ENCODE measurements at regions not wholly inside any gene's neighbourhood (a gene's known extent, or its start where the extent isn't known, plus 50 kb on each side); places are given as distances from the start of the nearest gene placed in this dataset.

DNA sequence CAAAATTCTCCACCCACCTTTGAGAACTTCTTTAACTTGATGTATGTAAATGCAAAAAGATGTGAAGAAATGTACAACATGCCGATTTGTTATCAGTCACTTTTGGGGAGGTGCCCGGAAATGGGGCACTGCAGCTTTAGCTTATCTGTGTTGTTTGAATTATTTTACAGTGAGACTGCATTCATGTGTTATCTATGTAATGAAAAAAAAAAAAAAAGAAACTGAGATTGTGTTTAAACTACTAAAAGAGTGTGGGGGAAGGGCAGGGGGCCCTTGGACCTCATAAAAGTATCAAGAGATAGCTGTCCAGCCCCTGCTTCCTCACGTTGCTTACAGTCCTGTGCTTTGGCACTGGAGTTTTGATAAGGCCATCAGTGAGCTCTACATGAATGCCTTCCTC is 259.4 kb downstream of the STK31 start:
- POLR2A ChIA-PET = no interaction called here

GRCh38 chr7:23970193-23970592 is 260.2 kb downstream of the STK31 start:
- Mint-ChIP-seq H3K36me3 (no peaks in the 10 kb centered on the region), H3K27ac (no peak overlapping the region)
- CTCF ChIA-PET = no interaction called here

More for the DNA sequence above, 259.4 kb downstream of the STK31 start:
- no peak for DNase-seq
- Mint-ChIP-seq H3K27me3 (peaks cover 0 to 1% of the 10 kb centered on the region in 2 donors), H3K4me3 (no peak overlapping the region), H3K36me3 (no peaks in the 10 kb centered on the region), H3K4me1 (no peaks in the 10 kb centered on the region), H3K9me3 (peaks cover 0 to 3% (median 0%) of the 10 kb centered on the region in 5 donors), H3K27ac (no peak overlapping the region)
- Histone ChIP-seq H3K27me3 (ENCODE audit: insufficient read depth, low read length, poor library complexity, severe bottlenecking) (no peaks in the 10 kb centered on the region), H3K4me3 (ENCODE audit: low read length) (no peak overlapping the region), H3K4me1 (ENCODE audit: insufficient read depth, low read length) (no peaks in the 10 kb centered on the region), H3K9me3 (ENCODE audit: low read length) (no peaks in the 10 kb centered on the region), H3K27ac (ENCODE audit: low read depth, low read length) (no peak overlapping the region), H3K36me3 (ENCODE audit: insufficient read depth, low read length) (no peaks in the 10 kb centered on the region)
- CTCF ChIA-PET = no interaction called here

GRCh38 chr7:23971031-23971430 is 261.0 kb downstream of the STK31 start:
- ChIA-PET CTCF (no interaction called here), POLR2A (no interaction called here)
- no peak for DNase-seq
- H3K4me3 Mint-ChIP-seq = no peak overlapping the region
- peaks cover 0 to 3% (median 0%) of the 10 kb centered on the region in 5 donors for H3K9me3 Mint-ChIP-seq
- no peak overlapping the region for H3K27ac ChIP-seq (ENCODE audit: low read depth, low read length)
- no peaks in the 10 kb centered on the region for H3K27me3 ChIP-seq (ENCODE audit: insufficient read depth, low read length, poor library complexity, severe bottlenecking)
- H3K27ac Mint-ChIP-seq = no peak overlapping the region
- no peaks in the 10 kb centered on the region for H3K36me3 Mint-ChIP-seq
- no peak overlapping the region for H3K4me3 ChIP-seq (ENCODE audit: low read length)
- H3K27me3 Mint-ChIP-seq = no peaks in the 10 kb centered on the region
- no peaks in the 10 kb centered on the region for H3K4me1 ChIP-seq (ENCODE audit: insufficient read depth, low read length)
- no peaks in the 10 kb centered on the region for H3K9me3 ChIP-seq (ENCODE audit: low read length)
- no peaks in the 10 kb centered on the region for H3K4me1 Mint-ChIP-seq
- H3K36me3 ChIP-seq (ENCODE audit: insufficient read depth, low read length) = no peaks in the 10 kb centered on the region

More at GRCh38 chr7:23970193-23970592, 260.2 kb downstream of the STK31 start:
- no peak for DNase-seq
- Mint-ChIP-seq H3K4me1 (no peaks in the 10 kb centered on the region), H3K9me3 (peaks cover 0 to 3% (median 0%) of the 10 kb centered on the region in 5 donors), H3K27me3 (peaks cover 0 to 1% of the 10 kb centered on the region in 2 donors), H3K4me3 (no peak overlapping the region)
- Histone ChIP-seq H3K27me3 (ENCODE audit: insufficient read depth, low read length, poor library complexity, severe bottlenecking) (no peaks in the 10 kb centered on the region), H3K27ac (ENCODE audit: low read depth, low read length) (no peak overlapping the region), H3K36me3 (ENCODE audit: insufficient read depth, low read length) (no peaks in the 10 kb centered on the region), H3K4me1 (ENCODE audit: insufficient read depth, low read length) (no peaks in the 10 kb centered on the region), H3K4me3 (ENCODE audit: low read length) (no peak overlapping the region), H3K9me3 (ENCODE audit: low read length) (no peaks in the 10 kb centered on the region)
- POLR2A ChIA-PET = no interaction called here

DNA sequence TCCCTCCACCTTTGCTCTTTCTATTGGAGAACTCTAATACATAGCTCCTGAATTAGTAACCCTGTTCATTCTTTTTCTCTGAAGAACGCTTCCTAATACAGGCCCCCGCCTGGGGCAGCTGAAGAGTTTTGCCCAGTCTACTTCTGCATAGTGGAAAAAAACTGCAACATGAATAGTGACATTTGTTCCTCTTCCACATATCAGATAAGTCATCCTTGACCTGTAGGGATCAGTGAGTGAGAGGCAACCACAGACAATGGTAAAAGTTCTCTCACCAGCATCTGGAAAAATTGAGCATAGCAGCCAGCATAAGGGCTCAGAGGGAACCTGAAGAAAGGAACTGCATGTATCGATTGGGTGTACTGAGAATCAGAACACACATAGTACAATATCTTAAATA is 262.0 kb downstream of the STK31 start:
- no peak overlapping the region for H3K4me3 ChIP-seq (ENCODE audit: low read length)
- no peak for DNase-seq
- CTCF ChIA-PET = no interaction called here
- no peaks in the 10 kb centered on the region for H3K36me3 ChIP-seq (ENCODE audit: insufficient read depth, low read length)
- POLR2A ChIA-PET = no interaction called here
- Mint-ChIP-seq H3K4me1 (no peaks in the 10 kb centered on the region), H3K36me3 (no peaks in the 10 kb centered on the region), H3K27ac (no peak overlapping the region), H3K27me3 (no peaks in the 10 kb centered on the region), H3K9me3 (peaks cover 0 to 3% (median 0%) of the 10 kb centered on the region in 5 donors), H3K4me3 (no peak overlapping the region)
- H3K27ac ChIP-seq (ENCODE audit: low read depth, low read length) = no peak overlapping the region
- no peaks in the 10 kb centered on the region for H3K27me3 ChIP-seq (ENCODE audit: insufficient read depth, low read length, poor library complexity, severe bottlenecking)
- H3K9me3 ChIP-seq (ENCODE audit: low read length) = no peaks in the 10 kb centered on the region
- H3K4me1 ChIP-seq (ENCODE audit: insufficient read depth, low read length) = no peaks in the 10 kb centered on the region

- Mint-ChIP-seq H3K4me3 (no peak overlapping the region), H3K9me3 (peaks cover 0 to 2% (median 0%) of the 10 kb centered on the region in 5 donors)
Observed at GRCh38 chr7:23973264-23973663, 263.2 kb downstream of the STK31 start.

GRCh38 chr7:23980081-23980480 is 270.1 kb downstream of the STK31 start:
- no peak for DNase-seq
- Histone ChIP-seq H3K4me3 (ENCODE audit: low read length) (no peak overlapping the region), H3K36me3 (ENCODE audit: insufficient read depth, low read length) (no peaks in the 10 kb centered on the region), H3K9me3 (ENCODE audit: low read length) (no peaks in the 10 kb centered on the region), H3K4me1 (ENCODE audit: insufficient read depth, low read length) (no peaks in the 10 kb centered on the region), H3K27ac (ENCODE audit: low read depth, low read length) (no peak overlapping the region), H3K27me3 (ENCODE audit: insufficient read depth, low read length, poor library complexity, severe bottlenecking) (no peaks in the 10 kb centered on the region)
- Mint-ChIP-seq H3K9me3 (peaks cover 8 to 27% (median 18%) of the 10 kb centered on the region in 5 donors), H3K27ac (no peak overlapping the region), H3K4me3 (no peak overlapping the region), H3K27me3 (peaks cover 6 to 20% of the 10 kb centered on the region in 2 donors), H3K4me1 (no peaks in the 10 kb centered on the region), H3K36me3 (no peaks in the 10 kb centered on the region)
- ChIA-PET CTCF (no interaction called here), POLR2A (no interaction called here)

More at GRCh38 chr7:23973264-23973663, 263.2 kb downstream of the STK31 start:
- Mint-ChIP-seq H3K27ac (no peak overlapping the region), H3K36me3 (no peaks in the 10 kb centered on the region), H3K4me1 (no peaks in the 10 kb centered on the region), H3K27me3 (no peaks in the 10 kb centered on the region)
- no peaks in the 10 kb centered on the region for H3K4me1 ChIP-seq (ENCODE audit: insufficient read depth, low read length)
- H3K27me3 ChIP-seq (ENCODE audit: insufficient read depth, low read length, poor library complexity, severe bottlenecking) = no peaks in the 10 kb centered on the region
- ChIA-PET CTCF (no interaction called here), POLR2A (no interaction called here)
- no peaks in the 10 kb centered on the region for H3K9me3 ChIP-seq (ENCODE audit: low read length)
- H3K36me3 ChIP-seq (ENCODE audit: insufficient read depth, low read length) = no peaks in the 10 kb centered on the region
- DNase-seq = no peak
- no peak overlapping the region for H3K27ac ChIP-seq (ENCODE audit: low read depth, low read length)
- H3K4me3 ChIP-seq (ENCODE audit: low read length) = no peak overlapping the region

- no peak overlapping the region for H3K4me3 Mint-ChIP-seq
- Histone ChIP-seq H3K4me3 (ENCODE audit: low read length) (no peak overlapping the region), H3K36me3 (ENCODE audit: insufficient read depth, low read length) (no peaks in the 10 kb centered on the region), H3K27ac (ENCODE audit: low read depth, low read length) (no peak overlapping the region), H3K4me1 (ENCODE audit: insufficient read depth, low read length) (no peaks in the 10 kb centered on the region), H3K9me3 (ENCODE audit: low read length) (no peaks in the 10 kb centered on the region), H3K27me3 (ENCODE audit: insufficient read depth, low read length, poor library complexity, severe bottlenecking) (no peaks in the 10 kb centered on the region)
- H3K9me3 Mint-ChIP-seq = peaks cover 8 to 25% (median 18%) of the 10 kb centered on the region in 5 donors
- no peaks in the 10 kb centered on the region for H3K36me3 Mint-ChIP-seq
- CTCF ChIA-PET = no interaction called here
- DNase-seq = no peak
- H3K27me3 Mint-ChIP-seq = peaks cover 6 to 20% of the 10 kb centered on the region in 2 donors
- no peak overlapping the region for H3K27ac Mint-ChIP-seq
- no peaks in the 10 kb centered on the region for H3K4me1 Mint-ChIP-seq
- POLR2A ChIA-PET = no interaction called here
Observed at GRCh38 chr7:23981314-23981713, 271.3 kb downstream of the STK31 start.

GRCh38 chr7:23981758-23982157 is 271.7 kb downstream of the STK31 start:
- H3K27ac Mint-ChIP-seq = no peak overlapping the region
- POLR2A ChIA-PET = no interaction called here
- H3K36me3 Mint-ChIP-seq = no peaks in the 10 kb centered on the region
- no peaks in the 10 kb centered on the region for H3K27me3 ChIP-seq (ENCODE audit: insufficient read depth, low read length, poor library complexity, severe bottlenecking)
- no peaks in the 10 kb centered on the region for H3K9me3 ChIP-seq (ENCODE audit: low read length)
- peaks cover 8 to 25% (median 18%) of the 10 kb centered on the region in 5 donors for H3K9me3 Mint-ChIP-seq
- H3K36me3 ChIP-seq (ENCODE audit: insufficient read depth, low read length) = no peaks in the 10 kb centered on the region
- H3K27me3 Mint-ChIP-seq = peaks cover 6 to 20% of the 10 kb centered on the region in 2 donors
- DNase-seq = no peak
- no peak overlapping the region for H3K4me3 Mint-ChIP-seq
- CTCF ChIA-PET = no interaction called here
- H3K27ac ChIP-seq (ENCODE audit: low read depth, low read length) = no peak overlapping the region
- no peaks in the 10 kb centered on the region for H3K4me1 ChIP-seq (ENCODE audit: insufficient read depth, low read length)
- no peak overlapping the region for H3K4me3 ChIP-seq (ENCODE audit: low read length)
- no peaks in the 10 kb centered on the region for H3K4me1 Mint-ChIP-seq

DNA sequence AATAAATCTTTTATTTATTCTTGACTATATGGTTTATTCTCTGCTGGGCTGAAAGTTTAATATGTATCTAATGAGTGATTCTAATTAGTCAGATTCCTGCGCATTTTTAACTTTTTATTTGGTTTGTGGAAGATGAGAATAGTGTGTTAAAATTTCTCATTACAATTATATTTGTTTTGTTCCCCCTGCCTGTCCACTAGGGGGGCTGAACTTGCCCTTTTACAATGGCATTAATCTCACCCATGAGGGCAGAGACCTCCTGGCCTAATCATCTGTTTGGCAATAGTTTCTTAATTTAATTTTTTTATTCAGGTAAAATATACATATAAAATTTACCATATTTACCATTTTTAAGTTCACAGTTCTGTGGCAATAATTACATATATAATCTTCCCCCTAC is 278.5 kb upstream of the NPY start:
- H3K4me1 ChIP-seq (ENCODE audit: insufficient read depth, low read length) = no peaks in the 10 kb centered on the region
- no peak overlapping the region for H3K27ac ChIP-seq (ENCODE audit: low read depth, low read length)
- no peak for DNase-seq
- Mint-ChIP-seq H3K9me3 (peaks cover 3 to 12% (median 6%) of the 10 kb centered on the region in 5 donors), H3K4me1 (no peaks in the 10 kb centered on the region), H3K27me3 (peaks cover 0 to 15% of the 10 kb centered on the region in 2 donors), H3K27ac (no peak overlapping the region), H3K36me3 (no peaks in the 10 kb centered on the region), H3K4me3 (no peak overlapping the region)
- no peaks in the 10 kb centered on the region for H3K9me3 ChIP-seq (ENCODE audit: low read length)
- H3K36me3 ChIP-seq (ENCODE audit: insufficient read depth, low read length) = no peaks in the 10 kb centered on the region
- no peaks in the 10 kb centered on the region for H3K27me3 ChIP-seq (ENCODE audit: insufficient read depth, low read length, poor library complexity, severe bottlenecking)
- ChIA-PET CTCF (no interaction called here), POLR2A (no interaction called here)
- no peak overlapping the region for H3K4me3 ChIP-seq (ENCODE audit: low read length)

All from CD8-positive, alpha-beta memory T cell (primary cell).